ENCODE measurements at regions not wholly inside any gene's neighbourhood (a gene's known extent, or its start where the extent isn't known, plus 50 kb on each side); places are given as distances from the start of the nearest gene placed in this dataset.

DNA sequence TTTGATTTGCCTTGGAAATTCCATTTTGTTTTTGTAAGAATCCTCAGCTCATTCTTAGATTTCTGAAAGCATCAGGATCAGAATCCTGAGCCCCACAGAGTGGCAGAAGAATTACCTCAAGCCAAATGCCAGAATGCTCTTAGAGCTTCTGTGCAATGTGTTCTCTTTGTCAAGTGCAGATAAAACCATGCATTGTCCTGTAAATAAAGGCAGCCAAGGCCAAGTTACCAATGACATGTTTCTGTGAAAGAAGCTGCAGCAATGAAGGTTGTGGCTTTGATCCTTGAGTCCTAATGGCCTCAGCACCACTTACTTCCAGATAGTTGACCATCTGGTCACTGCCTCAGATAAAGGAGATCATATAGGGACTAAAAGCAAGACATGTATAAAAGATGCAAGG lies 343.3 kb upstream of the AKR1E2 start:
- no peak for DNase-seq (ENCODE audit: low spot score)

DNA sequence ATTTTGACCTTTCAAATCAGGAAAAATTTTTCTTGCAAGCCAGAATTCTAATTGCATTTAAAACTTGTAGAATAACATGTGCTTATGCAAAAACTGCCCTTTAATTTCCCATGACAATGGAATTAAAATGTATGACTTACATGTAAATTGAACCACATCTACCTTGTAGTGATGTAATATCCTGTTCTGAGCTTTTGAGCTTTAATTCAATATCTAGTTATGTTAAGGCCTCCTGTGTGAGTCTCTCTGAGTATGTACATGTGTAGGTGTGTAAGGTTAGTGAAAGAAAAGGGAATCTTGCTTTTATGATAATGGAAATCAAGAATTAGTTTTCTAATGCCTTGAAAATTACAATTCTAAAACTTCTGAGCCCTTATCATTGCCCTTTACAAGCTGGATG lies 344.8 kb upstream of the AKR1E2 start:
- DNase-seq (ENCODE audit: low spot score): no peak

DNA sequence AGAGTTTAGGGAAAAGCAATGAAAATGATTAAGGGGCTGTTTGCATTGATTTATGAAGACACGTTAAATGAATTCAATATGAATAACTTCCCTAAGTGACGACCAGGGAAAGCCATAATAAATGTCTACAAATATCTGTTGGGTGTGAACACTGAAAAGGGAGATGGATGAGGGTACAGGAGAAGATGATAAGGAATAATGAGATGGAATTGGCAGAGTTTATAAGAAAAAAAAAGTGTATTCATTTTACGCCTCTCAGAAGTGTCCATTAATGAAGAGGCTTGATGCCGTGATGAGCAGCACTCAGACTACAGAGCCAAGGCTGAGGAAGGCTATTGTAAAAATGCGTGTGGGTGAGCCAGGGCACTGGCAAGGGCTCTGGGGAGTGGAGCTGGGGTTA lies 346.7 kb upstream of the AKR1E2 start:
- DNase-seq (ENCODE audit: low spot score): no peak

DNA sequence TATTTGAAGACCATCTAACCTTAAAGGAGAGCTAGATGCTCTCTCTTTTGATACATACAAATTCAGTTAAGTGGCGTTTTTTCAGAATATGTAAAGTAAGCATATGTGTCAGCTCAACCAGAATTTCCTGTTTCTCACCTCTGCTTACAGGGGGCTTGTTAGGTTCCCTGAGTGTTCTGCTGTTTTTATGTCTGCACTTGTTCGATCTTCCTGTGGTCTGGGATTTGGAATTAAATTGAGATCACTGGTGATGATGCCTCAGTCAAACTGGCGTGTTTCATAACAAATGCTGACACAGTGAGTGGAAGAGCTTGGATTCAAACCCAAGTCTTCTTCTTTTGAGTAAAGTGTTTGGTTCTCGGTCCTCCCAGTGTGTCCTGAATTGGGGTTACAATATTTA lies 348.3 kb upstream of the AKR1E2 start:
- DNase-seq (ENCODE audit: low spot score): no peak

GRCh38 chr10:4475827-4476490 lies 350.0 kb upstream of the AKR1E2 start:
- no peak for DNase-seq (ENCODE audit: low spot score)

- DNase-seq (ENCODE audit: low spot score): no peak
Measured at GRCh38 chr10:4474829-4475228, 351.2 kb upstream of the AKR1E2 start.

DNA sequence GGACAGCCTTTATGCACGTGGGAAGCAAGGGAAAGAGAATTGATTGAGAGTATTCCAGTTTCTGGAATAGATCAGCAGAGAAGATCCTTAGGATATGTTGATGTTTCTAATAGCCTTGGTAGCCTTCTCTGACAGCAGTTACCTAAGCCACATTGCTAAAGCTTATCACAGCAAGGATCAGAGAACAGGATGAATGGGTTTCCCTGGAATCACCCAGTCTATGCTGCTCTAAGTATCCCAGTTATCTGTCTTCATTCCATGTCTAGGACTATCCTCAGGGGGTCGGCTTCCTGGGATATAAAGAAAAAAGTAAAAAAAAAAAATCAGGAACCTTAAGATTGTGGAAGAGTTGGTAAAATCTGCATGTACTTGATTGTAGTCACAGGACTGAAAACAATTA lies 352.0 kb upstream of the AKR1E2 start:
- DNase-seq (ENCODE audit: low spot score): no peak

DNA sequence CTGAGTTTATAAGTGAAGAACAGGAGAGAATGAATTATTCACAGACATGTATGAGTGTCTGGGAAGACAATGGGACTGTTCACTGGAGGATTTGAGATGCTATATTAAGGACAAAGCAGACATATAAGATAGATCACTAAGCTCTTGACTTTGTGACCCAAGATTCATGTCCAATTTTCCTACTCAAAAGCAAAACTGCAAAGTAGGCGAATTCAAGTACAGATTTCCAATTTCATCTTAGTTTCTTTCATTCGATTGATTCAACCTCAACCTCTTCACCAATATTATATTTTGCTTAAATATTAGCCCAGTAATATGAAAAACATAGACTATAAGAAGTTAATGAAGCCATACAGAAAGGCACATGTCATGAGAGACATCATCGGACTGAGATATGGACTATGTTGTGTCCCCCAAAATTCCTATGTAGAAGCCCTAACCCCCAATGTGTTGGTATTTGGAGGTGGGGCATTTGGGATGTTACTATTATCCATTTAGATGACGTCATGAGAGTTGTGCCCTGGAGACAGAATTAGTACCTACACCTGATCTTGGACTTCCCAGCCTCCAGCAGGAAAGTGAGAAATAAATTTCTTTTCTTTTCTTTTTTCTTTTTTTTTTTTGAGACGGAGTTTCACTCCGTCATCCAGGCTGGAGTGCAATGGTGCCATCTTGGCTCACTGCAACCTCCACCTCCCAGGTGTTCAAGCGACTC lies 353.7 kb upstream of the AKR1E2 start:
- DNase-seq (ENCODE audit: low spot score): no peak

GRCh38 chr10:4470231-4470835 lies 355.7 kb upstream of the AKR1E2 start:
- DNase-seq (ENCODE audit: low spot score): peak; percentile 56

GRCh38 chr10:4467481-4467880 lies 358.5 kb upstream of the AKR1E2 start:
- DNase-seq (ENCODE audit: low spot score): no peak

DNA sequence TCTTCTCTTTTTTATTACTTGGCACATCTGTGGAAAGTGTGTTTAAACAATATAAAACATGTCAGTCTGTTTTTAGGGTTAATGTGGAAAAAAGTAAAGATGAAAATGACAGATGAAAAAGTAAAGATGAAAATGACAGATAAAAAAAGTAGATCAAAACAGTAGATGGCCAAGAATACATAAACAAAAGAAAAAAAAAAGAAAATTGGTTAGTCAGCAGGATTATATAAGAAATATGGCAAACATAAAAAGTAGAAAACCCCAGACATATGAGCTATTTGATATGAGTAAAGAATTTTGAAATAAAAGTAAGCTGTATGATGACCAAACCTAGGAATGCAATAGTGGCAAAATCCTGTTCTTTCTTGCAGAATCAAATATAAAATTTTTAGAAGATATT lies 365.7 kb upstream of the AKR1E2 start:
- DNase-seq (ENCODE audit: low spot score): no peak

DNA sequence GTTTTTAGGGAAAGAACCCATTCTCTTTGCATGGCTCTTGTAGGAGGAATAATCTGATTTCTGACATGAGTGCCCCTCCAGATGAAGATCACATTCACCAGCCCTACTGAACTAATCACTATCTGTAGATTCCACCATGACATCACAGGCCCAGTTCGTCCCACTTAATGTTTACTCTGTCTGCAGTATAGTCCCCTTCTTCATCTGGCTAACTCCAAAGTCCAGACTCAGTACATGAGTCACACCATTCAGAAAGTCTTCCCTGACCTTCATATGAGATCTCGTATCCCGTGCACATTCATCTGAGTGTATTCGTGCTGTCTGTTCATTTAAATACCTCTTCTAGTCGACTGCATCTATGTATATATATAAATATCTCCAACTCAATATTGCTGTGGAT lies 366.5 kb upstream of the AKR1E2 start:
- DNase-seq (ENCODE audit: low spot score): no peak

DNA sequence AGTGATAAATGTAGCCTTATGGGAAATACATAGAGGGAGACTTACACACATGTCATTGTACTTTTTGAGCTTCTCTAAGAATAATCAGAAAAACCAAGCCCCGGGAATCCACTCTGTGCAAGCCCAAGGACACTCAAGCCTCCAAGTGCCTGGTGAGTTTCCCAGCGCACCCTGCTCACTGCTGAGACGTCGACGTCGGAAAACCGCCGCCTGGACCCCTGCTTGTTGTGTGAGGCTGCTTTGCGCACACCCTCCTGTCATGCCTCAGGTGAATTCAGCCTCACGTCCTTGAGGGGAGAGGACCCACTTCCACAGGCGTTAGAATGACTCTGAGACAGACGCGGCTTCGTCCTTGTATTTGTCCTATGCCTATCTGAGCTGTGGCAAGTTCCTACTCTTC lies 368.4 kb upstream of the AKR1E2 start:
- no peak for DNase-seq (ENCODE audit: low spot score)

DNA sequence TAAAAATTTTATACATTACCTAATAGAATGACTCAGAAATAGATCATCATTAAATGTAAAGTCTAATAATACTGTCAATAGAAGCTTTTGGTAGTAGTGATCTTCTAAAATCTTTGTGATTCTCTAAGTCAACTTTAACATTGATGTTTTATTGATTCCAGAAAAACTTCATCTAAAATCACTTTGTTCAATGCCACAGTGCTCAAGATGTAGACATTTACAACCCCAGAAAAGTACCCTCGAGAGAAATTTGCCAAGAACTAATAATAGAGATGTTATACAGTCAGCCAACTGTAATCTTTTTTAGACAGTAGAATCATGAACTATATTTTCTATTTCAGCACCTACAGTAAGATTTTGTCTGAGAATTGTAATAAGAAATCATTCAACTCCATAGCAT lies 369.2 kb upstream of the AKR1E2 start:
- DNase-seq (ENCODE audit: low spot score): no peak

- DNase-seq (ENCODE audit: low spot score): no peak
Measured at GRCh38 chr10:4456279-4456678, 369.7 kb upstream of the AKR1E2 start.

DNA sequence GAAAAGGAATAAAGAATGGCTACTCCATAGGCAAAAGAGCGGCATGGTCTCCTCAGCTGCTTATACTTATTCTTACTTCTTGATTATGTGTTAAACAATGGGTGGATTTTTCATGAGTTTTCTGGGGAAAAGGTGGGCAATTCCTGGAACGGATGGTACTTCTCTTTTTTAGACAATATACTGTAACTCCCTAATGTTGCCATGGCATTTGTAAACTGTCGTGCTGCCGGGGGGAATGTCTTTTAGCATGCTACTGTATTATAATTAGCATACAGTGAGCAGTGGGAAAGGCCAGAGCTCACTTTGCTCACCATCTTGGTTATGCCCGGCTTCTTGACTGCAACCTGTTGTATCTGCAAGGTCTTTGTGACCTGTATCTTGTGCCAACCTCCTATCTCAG lies 372.1 kb upstream of the AKR1E2 start:
- no peak for DNase-seq (ENCODE audit: low spot score)

- DNase-seq (ENCODE audit: low spot score): no peak
Measured at GRCh38 chr10:4453276-4453675, 372.7 kb upstream of the AKR1E2 start.

GRCh38 chr10:4450981-4451908 lies 374.8 kb upstream of the AKR1E2 start:
- no peak for DNase-seq (ENCODE audit: low spot score)

- DNase-seq (ENCODE audit: low spot score): no peak
Measured at GRCh38 chr10:4450169-4450568, 375.8 kb upstream of the AKR1E2 start.

DNA sequence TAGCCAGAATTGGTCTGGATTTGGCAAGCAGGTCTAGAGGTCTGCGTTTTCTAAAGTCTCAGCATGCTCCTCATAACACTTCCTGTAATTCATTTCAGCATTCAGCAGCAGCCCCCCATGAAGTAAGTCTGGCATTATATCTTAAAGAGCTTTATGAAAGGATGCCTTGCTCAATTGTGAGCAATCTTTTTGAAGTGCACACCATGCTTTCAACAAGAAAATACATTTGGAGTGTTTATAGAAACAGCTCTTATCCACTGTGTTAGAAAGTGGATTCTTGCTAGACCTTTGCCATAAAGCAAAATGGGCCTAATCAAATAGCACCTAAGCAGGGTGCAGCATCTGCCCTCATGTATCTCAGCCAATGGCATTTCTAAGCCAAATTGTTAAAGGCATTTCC lies 378.0 kb upstream of the AKR1E2 start:
- no peak for DNase-seq (ENCODE audit: low spot score)

GRCh38 chr10:4443419-4443818 lies 382.6 kb upstream of the AKR1E2 start:
- no peak for DNase-seq (ENCODE audit: low spot score)

- no peak for DNase-seq (ENCODE audit: low spot score)
Measured at GRCh38 chr10:4442296-4442695, 383.7 kb upstream of the AKR1E2 start.

DNA sequence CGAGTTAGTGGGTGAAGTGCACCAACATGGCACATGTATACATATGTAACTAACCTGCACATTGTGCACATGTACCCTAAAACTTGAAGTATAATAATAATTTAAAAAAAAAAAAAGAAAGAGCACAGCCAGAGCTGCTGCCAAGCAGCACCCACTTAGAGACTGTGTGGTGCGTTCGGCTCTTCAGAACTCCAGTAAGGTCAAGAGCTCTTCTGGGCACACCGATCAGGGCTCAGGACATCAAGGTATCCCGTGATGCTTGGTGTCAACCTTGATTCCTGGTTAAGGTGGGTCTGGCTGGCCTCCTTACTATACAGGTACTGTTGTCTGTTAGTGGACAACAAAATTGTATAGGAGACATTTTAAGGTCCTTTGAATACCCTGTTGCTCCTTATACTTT lies 385.7 kb upstream of the AKR1E2 start:
- no peak for DNase-seq (ENCODE audit: low spot score)
